ENCODE measurements at regions not wholly inside any gene's neighbourhood (a gene's known extent, or its start where the extent isn't known, plus 50 kb on each side); places are given as distances from the start of the nearest gene placed in this dataset.

DNA sequence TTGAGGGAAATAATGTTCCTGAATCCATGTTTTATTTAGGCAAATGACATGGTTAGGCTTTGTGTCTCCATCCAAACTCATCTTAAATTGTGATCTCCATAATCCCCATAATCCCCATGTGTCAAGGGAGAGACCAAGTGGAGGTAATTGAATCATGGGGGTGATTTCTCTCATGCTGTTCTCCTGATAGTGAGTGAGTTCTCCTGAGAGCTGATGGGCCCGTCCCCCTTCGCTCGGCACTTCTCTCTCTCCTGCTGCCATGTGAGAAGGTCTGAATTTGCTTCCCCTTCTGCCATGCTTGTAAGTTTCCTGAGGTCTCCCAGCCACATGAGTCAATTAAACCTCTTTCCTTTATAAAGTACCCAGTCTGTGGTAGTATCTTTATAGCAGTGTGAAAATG lies 563.0 kb upstream of the NR3C2 start:
- H3K27me3 Mint-ChIP-seq = no peaks in the 10 kb centered on the region

DNA sequence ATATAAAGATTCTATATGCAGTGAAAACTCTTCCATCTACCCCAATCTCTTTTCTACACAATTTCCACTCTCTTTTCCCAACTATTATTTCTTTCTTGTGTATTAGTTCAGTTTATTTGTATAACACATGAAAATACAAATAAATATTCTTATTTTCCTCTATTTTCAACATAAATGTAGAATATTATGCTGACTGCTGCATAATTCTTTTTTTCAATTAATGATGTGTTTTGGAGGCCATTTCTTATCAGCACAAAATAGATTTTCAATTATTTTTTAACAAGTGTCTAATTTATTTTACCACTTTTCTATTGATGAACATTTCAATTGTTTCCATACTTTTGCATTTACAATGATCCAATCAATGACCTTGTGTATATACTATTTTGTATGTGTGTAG lies 557.7 kb upstream of the NR3C2 start:
- Mint-ChIP-seq H3K27ac (no peak overlapping the region), H3K36me3 (ENCODE audit: low read depth) (no peaks in the 10 kb centered on the region), H3K9me3 (no peaks in the 10 kb centered on the region), H3K27me3 (no peaks in the 10 kb centered on the region), H3K4me3 (no peak overlapping the region), H3K4me1 (no peaks in the 10 kb centered on the region)
- no peak for DNase-seq
- ATAC-seq = no peak

More for the DNA sequence above, 563.0 kb upstream of the NR3C2 start:
- Mint-ChIP-seq H3K36me3 (ENCODE audit: low read depth) (no peaks in the 10 kb centered on the region), H3K27ac (no peak overlapping the region), H3K4me3 (no peak overlapping the region), H3K9me3 (no peaks in the 10 kb centered on the region), H3K4me1 (no peaks in the 10 kb centered on the region)
- ATAC-seq = no peak
- DNase-seq = no peak

DNA sequence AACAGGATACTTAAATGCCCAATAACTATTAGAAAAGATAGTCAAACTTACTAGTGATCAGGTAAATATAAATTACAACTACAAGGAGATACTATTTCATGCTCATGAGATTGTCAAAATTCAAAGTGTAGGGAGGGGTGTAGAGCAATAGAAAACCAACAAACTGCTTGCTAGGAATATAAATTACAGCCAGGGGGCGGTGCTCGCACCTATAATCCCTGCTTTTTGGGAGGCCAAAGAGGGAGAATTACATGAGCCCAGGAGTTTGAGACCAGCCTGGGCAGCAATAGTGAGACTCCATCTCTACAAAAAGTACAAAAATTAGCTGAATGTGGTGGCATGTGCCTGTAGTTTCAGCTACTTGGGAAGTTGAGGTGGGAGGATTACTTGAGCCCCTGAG lies 556.5 kb upstream of the NR3C2 start:
- Mint-ChIP-seq H3K36me3 (ENCODE audit: low read depth) (no peaks in the 10 kb centered on the region), H3K4me3 (no peak overlapping the region), H3K4me1 (no peaks in the 10 kb centered on the region), H3K9me3 (no peaks in the 10 kb centered on the region), H3K27me3 (no peaks in the 10 kb centered on the region), H3K27ac (no peak overlapping the region)
- ATAC-seq = no peak
- DNase-seq = no peak

DNA sequence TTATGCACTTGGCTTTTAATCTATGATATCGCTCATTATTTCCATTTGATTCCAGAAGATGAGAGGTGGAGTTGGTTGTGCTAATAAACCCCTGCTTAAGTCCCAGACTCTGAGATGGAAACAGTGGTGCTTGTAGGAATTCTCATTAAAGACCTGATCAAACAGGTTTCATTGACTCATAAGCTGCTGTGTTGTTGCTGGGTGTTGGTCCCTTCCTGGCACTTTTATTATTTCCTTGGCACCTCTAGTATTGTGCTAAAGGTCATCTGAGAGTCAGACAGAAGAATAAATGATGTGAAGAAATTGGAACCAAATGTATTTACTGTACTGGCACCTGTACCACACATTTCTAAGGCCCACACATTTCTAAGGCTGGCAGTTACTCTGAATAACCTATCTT lies 544.7 kb upstream of the NR3C2 start:
- H3K9me3 Mint-ChIP-seq = peaks cover 5% of the 10 kb centered on the region
- no peak overlapping the region for H3K27ac Mint-ChIP-seq
- ATAC-seq (no peak), DNase-seq (no peak)
- no peaks in the 10 kb centered on the region for H3K36me3 Mint-ChIP-seq (ENCODE audit: low read depth)
- H3K4me3 Mint-ChIP-seq = no peak overlapping the region
- H3K27me3 Mint-ChIP-seq = no peaks in the 10 kb centered on the region
- no peaks in the 10 kb centered on the region for H3K4me1 Mint-ChIP-seq

DNA sequence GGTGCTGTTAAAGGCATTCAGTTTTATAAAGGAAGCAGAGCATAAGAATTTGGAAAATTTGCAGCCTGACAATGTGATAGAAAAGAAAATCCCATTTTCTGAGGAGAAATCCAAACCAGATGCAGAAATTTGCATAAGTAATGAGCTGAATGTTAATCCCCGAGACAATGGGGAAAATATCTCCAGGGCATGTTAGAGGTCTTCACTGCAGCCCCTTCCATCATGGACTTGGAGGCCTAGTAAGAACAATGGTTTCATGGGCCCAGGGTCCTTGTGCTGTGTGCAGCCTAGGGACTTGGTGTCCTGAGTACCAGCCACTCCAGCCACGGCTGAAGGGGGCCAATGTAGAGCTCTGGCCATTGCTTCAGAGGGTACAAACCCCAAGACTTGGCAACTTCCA lies 542.7 kb upstream of the NR3C2 start:
- H3K4me3 Mint-ChIP-seq = no peak overlapping the region
- H3K9me3 Mint-ChIP-seq = peaks cover 5% of the 10 kb centered on the region
- DNase-seq (no peak), ATAC-seq (no peak)
- no peaks in the 10 kb centered on the region for H3K4me1 Mint-ChIP-seq
- no peaks in the 10 kb centered on the region for H3K27me3 Mint-ChIP-seq
- H3K36me3 Mint-ChIP-seq (ENCODE audit: low read depth) = no peaks in the 10 kb centered on the region
- no peak overlapping the region for H3K27ac Mint-ChIP-seq

DNA sequence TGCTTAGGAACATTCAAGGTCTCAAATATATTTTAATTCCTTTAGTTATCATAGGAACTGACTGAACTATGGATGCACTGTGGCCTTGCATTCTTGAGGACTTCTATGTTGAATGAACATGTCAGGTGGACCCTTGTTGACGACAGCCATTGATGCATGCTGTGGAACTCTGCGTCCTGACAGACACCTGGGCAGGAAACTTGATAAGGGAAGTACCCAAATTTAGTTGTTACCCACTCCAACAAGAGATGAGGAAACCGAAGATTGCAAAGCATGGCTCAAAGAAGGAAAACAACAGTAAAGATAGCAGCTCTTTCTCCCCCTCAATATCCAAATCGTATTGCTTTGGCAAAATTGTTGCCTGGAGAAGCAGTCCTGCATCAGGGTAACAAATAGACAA lies 540.0 kb upstream of the NR3C2 start:
- H3K27ac Mint-ChIP-seq = no peak overlapping the region
- no peak for ATAC-seq
- no peak for DNase-seq
- peaks cover 9% of the 10 kb centered on the region for H3K9me3 Mint-ChIP-seq
- no peak overlapping the region for H3K4me3 Mint-ChIP-seq
- no peaks in the 10 kb centered on the region for H3K36me3 Mint-ChIP-seq (ENCODE audit: low read depth)
- no peaks in the 10 kb centered on the region for H3K27me3 Mint-ChIP-seq
- no peaks in the 10 kb centered on the region for H3K4me1 Mint-ChIP-seq

DNA sequence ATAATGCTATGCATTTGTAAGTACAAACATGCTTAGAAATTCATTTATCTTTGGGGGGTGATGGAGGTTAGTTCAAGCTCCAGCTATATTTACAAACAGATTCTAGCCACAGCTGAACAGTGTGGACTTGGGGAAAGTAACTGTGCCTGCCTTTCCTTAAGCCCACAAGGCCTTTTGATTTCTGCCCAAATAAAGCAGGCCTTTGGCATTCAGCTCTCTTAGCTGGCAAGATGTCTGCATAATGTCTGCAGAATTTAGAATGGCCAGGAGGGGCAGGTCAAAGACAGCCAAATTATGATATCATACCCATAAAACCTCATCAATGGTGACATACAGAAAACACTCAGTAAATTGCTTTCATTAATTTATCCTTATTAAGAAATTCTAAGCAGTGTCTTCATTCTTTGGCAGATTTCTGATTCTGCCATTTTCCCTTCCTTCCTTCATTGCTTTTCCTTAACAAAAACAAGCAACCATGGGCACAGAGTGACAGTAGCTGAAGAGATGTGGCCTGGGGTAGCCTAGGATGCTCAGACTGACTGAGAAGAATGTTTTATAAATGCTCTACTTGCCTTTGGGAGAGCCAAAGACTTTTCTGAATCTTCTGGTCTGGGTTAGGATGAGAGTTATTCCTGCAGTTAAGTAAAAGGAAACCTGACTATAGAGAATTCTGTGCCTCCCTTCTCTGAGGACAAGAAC lies 538.7 kb upstream of the NR3C2 start:
- H3K27ac Mint-ChIP-seq = no peak overlapping the region
- peaks cover 5% of the 10 kb centered on the region for H3K9me3 Mint-ChIP-seq

DNA sequence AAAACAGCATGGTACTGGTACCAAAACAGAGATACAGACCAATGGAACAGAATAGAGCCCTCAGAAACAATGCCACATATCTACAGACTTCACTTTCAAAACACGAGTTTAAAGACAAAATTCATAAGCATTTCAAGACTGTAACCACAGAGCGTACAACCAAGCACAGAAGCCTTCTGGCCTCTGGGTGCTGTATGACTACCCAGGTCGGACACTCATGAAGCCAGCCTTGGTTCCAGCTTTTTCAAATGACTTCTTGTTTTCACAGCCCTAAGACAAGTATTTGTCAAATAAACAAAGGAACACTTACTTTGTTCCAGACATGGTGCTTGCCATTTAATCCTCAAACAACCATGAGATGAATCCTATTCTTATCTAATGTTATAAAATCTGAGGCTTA lies 536.1 kb upstream of the NR3C2 start:
- H3K36me3 Mint-ChIP-seq (ENCODE audit: low read depth) = no peaks in the 10 kb centered on the region

More for the DNA sequence above, 538.7 kb upstream of the NR3C2 start:
- DNase-seq = no peak
- no peak for ATAC-seq
- H3K36me3 Mint-ChIP-seq (ENCODE audit: low read depth) = no peaks in the 10 kb centered on the region
- no peaks in the 10 kb centered on the region for H3K4me1 Mint-ChIP-seq
- H3K4me3 Mint-ChIP-seq = no peak overlapping the region
- no peaks in the 10 kb centered on the region for H3K27me3 Mint-ChIP-seq

DNA sequence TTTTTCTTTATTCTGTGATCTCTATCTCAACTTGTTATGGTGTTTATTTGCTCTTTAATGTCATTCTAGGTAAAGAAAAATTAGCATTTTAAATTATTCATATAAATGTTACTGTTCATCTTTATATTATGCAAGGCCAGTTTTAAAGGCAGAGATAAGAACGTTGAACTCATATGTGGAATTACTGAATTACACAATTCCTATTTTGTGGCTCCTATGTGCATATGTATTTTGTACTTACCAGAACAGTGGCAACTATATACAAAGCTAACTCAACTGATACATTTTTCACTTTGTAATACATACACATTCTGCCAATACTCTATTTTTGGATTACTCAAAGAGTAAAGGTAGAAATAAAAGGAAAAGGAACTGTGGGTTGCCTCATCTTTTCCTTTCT lies 533.2 kb upstream of the NR3C2 start:
- Mint-ChIP-seq H3K27ac (no peak overlapping the region), H3K27me3 (no peaks in the 10 kb centered on the region), H3K36me3 (ENCODE audit: low read depth) (peaks cover 3% of the 10 kb centered on the region), H3K4me1 (no peaks in the 10 kb centered on the region), H3K4me3 (no peak overlapping the region), H3K9me3 (peaks cover 15% of the 10 kb centered on the region)
- ATAC-seq = no peak
- no peak for DNase-seq

More for the DNA sequence above, 536.1 kb upstream of the NR3C2 start:
- no peak overlapping the region for H3K27ac Mint-ChIP-seq
- ATAC-seq = no peak
- no peak for DNase-seq
- no peaks in the 10 kb centered on the region for H3K4me1 Mint-ChIP-seq
- peaks cover 5% of the 10 kb centered on the region for H3K9me3 Mint-ChIP-seq
- no peak overlapping the region for H3K4me3 Mint-ChIP-seq
- H3K27me3 Mint-ChIP-seq = no peaks in the 10 kb centered on the region

DNA sequence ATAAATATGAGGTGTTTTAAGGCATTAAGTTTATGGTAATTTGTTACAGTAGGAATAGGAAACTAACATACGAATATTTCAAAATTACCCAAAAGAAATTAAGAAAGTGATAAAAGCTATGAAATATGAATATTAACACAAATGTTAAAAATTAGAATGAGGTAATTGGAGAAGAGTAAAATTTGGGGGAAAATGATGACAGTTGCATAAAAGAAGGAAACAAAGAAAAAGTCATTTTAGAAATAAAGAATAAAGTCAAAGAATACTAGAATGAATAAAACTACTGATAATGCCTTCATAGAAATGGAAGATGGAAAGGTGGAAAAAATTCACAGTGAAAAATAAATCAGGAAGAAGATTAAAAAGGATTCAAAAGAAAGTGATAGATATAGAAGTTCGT lies 522.9 kb upstream of the NR3C2 start:
- Mint-ChIP-seq H3K27me3 (no peaks in the 10 kb centered on the region), H3K27ac (no peak overlapping the region), H3K4me1 (no peaks in the 10 kb centered on the region), H3K9me3 (no peaks in the 10 kb centered on the region), H3K4me3 (no peak overlapping the region), H3K36me3 (ENCODE audit: low read depth) (no peaks in the 10 kb centered on the region)
- DNase-seq (no peak), ATAC-seq (no peak)

DNA sequence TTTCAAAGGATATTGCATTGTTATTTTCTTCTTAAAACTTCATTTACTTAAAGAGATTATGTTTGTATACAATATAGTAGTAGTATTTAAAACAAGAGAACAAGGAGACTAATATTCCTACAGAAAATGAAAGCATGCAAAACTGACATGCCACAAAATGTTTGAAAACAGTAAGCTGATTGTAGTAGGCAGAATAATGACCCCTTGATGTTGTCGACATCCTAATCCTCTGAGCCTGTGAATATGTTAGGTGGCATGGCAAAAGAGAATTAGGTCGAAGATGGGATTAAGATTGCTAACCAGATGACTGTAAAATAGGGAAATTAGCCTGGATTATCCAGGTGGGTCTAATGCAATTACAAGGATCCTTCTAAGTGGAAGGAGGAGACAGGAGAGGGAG lies 522.2 kb upstream of the NR3C2 start:
- Mint-ChIP-seq H3K36me3 (ENCODE audit: low read depth) (no peaks in the 10 kb centered on the region), H3K9me3 (no peaks in the 10 kb centered on the region), H3K27me3 (no peaks in the 10 kb centered on the region), H3K4me1 (no peaks in the 10 kb centered on the region), H3K27ac (no peak overlapping the region), H3K4me3 (no peak overlapping the region)
- ATAC-seq (no peak), DNase-seq (no peak)

DNA sequence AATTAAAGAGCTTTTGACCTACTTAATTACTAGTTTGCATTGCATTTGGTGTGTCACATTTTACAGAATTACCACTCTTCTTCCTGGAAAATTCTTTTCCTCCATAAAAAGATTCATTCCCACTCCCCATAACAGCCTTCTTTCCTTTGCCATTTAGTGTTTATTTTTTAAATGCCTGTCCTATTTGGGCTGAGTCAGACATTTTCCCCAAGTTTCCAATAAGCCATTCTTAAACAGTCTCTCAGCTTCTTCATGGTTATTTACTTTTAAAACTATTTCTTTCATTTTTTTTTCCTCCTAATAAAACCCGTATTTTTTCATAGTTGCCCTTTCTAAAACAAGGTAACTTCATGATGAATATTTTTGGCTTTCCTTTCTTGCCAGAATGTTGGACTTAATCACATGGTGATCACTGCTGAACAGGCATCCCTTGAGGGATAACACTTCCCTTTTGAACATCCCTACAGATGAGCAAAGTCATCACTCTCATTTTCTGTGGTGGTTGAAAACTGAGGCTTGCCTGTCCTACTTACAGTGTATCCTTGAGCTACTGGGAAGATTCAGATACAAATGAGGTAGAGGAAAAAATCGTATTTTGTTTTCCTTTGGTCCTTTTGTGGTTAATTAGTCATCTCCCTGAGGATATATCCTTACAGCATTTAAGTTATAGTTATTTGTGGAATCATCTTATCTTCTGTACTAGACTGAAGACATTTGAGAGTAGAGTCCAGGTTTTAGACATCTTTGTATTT lies 520.5 kb upstream of the NR3C2 start:
- Mint-ChIP-seq H3K27ac (no peak overlapping the region), H3K4me1 (no peaks in the 10 kb centered on the region), H3K27me3 (no peaks in the 10 kb centered on the region), H3K9me3 (no peaks in the 10 kb centered on the region), H3K4me3 (no peak overlapping the region), H3K36me3 (ENCODE audit: low read depth) (no peaks in the 10 kb centered on the region)
- ATAC-seq (no peak), DNase-seq (no peak)

DNA sequence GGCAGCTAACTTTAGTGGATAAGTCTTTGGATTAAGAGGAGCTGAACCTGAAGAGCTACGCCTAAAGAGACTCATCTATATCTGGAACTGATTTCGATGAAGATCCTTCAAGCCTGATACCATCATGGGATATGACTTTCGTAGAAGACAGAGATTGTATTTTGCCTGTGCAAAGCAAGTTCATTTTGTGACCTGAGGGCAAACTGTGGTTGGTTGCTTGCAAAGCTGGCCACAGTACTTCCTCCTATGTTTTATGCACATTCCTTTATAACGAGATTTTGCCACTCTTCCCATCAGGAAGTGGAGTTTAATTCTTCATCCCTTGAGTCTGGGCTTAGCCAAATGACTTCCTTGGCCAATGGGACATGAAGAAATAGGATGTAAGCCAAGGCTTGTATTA lies 519.3 kb upstream of the NR3C2 start:
- Mint-ChIP-seq H3K4me1 (no peaks in the 10 kb centered on the region), H3K9me3 (no peaks in the 10 kb centered on the region), H3K27ac (no peak overlapping the region), H3K27me3 (no peaks in the 10 kb centered on the region), H3K4me3 (no peak overlapping the region), H3K36me3 (ENCODE audit: low read depth) (no peaks in the 10 kb centered on the region)
- DNase-seq (no peak), ATAC-seq (no peak)

DNA sequence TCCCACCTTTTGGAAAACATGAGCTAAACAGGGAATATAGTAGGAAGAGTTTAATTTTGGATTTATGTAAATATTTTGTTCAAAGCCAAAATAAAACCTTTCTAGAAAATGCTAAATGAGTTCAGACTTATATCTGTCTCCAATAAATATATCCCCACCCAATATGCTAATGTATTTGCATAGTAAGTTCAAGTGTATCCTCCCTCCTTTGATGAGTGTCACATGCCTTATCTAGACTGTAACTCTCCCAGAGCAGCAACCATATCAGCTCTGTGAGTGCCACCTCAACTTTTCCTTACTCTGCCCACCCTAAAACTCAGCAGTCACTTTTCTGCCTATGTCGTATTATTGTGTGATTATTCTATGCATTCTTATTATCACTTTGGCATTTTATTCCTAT lies 516.1 kb upstream of the NR3C2 start:
- Mint-ChIP-seq H3K4me1 (no peaks in the 10 kb centered on the region), H3K4me3 (no peak overlapping the region), H3K27ac (no peak overlapping the region), H3K9me3 (no peaks in the 10 kb centered on the region), H3K27me3 (no peaks in the 10 kb centered on the region), H3K36me3 (ENCODE audit: low read depth) (no peaks in the 10 kb centered on the region)
- DNase-seq (no peak), ATAC-seq (no peak)

DNA sequence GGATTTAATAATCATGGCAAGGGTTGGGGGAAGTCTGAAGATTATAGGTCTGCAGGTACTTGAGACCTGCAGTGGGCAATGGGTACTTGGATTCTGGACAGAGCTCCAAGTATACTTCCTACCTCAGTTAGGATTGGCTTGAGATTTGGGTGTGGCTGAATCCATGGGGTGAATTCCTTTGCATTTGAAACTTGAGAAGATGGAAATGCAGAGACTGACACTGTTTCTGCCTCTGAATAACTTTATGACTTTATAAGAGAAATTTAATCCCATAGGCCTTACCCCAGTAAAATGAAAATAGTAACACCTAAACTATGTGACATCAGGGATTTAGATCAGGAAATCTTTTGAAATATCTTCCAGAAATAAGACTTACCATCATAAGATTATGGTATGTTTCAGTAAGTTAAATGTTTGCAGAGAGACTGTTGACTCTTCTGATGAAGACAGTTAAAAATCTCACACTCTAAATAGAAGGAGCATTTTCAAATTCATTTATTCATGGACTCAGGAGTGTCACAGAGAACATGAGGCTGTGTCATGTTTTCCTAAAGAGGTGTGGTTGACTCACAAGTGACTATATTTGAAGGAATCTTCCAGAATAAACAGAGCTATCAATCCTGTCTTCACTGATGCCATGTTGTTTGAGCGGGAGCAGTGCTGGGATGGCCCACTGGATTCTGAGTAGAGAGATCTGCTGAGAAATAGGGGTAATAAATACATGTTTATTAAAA lies 513.5 kb upstream of the NR3C2 start:
- no peak for ATAC-seq
- Mint-ChIP-seq H3K36me3 (ENCODE audit: low read depth) (no peaks in the 10 kb centered on the region), H3K9me3 (no peaks in the 10 kb centered on the region), H3K4me3 (no peak overlapping the region), H3K27ac (no peak overlapping the region), H3K4me1 (no peaks in the 10 kb centered on the region), H3K27me3 (no peaks in the 10 kb centered on the region)
- DNase-seq = no peak

Measured in activated naive CD8-positive, alpha-beta T cell treated with anti-CD3 and anti-CD28 coated beads, Interleukin-2, amount 50 U/mL, for 24 hours (primary cell).